ENCODE measurements at regions not wholly inside any gene's neighbourhood (a gene's known extent, or its start where the extent isn't known, plus 50 kb on each side); places are given as distances from the start of the nearest gene placed in this dataset.

DNA sequence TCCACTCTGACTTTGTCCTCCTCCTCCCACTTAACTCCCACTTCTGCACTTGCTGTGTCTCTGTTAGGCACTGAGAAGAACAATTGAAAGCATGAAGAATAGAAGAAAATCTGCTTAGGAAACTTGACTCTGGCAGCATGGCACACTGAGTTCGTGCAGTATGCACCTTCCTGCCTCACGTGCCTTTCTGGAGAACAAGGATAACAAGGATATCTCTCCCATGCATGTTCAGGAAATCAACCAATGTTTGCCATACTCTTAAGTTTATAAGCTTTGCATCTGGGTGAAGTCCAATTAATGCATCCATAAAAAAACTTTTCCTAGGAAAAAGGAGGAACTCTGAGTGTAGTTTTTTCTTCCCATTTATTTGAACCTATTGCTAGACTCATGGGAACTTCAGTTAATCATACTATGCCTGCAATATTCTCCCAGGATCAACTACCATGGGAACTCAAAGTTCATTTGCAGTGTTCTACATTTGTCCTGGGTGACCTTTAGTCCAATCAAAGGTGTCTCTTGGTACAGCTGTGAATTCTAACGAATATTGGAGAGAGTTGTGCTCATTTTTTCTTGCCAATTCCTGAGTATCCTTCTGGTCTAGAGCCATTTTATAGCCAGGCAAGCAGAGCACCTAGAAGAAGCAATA is 227.0 kb downstream of the ENC1 start:
- BruUV-seq (replicated peaks) = no TSS peak
- TF ChIP-seq, protein P1, sequence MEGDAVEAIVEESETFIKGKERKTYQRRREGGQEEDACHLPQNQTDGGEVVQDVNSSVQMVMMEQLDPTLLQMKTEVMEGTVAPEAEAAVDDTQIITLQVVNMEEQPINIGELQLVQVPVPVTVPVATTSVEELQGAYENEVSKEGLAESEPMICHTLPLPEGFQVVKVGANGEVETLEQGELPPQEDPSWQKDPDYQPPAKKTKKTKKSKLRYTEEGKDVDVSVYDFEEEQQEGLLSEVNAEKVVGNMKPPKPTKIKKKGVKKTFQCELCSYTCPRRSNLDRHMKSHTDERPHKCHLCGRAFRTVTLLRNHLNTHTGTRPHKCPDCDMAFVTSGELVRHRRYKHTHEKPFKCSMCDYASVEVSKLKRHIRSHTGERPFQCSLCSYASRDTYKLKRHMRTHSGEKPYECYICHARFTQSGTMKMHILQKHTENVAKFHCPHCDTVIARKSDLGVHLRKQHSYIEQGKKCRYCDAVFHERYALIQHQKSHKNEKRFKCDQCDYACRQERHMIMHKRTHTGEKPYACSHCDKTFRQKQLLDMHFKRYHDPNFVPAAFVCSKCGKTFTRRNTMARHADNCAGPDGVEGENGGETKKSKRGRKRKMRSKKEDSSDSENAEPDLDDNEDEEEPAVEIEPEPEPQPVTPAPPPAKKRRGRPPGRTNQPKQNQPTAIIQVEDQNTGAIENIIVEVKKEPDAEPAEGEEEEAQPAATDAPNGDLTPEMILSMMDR (IDR thresholded peaks at IDR 0.05; ENCODE audit: unreplicated experiment) = no peak
- Mint-ChIP-seq H3K36me3 (ENCODE audit: insufficient read depth, unreplicated experiment) (peaks cover 2% of the 10 kb centered on the region), H3K9me3 (ENCODE audit: low read depth, unreplicated experiment) (no peaks in the 10 kb centered on the region), H3K4me3 (ENCODE audit: low read depth, unreplicated experiment) (no peak overlapping the region), H3K27ac (ENCODE audit: unreplicated experiment) (no peak overlapping the region), H3K4me1 (ENCODE audit: low read depth, unreplicated experiment) (peaks cover 47% of the 10 kb centered on the region), H3K27me3 (ENCODE audit: unreplicated experiment) (no peaks in the 10 kb centered on the region)
- intact Hi-C loops (cut with micrococcal nuclease; ENCODE audit: unreplicated experiment) = no loop called here
- CTCF ChIA-PET = no interaction called here
- DNase-seq = no peak

DNA sequence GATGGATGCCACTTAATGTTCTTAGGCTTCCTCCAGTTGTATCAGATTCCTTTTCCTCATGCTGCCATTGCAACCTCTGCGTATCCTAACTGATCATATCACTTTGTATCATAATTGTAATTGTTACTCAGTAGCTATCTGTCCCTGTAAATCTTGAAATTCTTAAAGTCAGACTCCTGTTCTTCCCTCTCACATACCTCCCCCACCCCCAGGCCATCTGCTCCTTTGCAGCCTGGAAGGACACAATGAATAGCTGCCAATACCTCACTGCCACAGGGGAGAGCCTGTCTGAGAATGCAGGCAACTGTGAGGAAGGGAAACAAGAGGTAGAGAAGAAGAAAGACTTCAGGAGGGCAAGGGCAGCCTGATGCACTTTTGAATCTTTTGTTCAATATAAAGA is 228.5 kb downstream of the ENC1 start:
- DNase-seq = no peak
- peaks cover 56% of the 10 kb centered on the region for H3K4me1 Mint-ChIP-seq (ENCODE audit: low read depth, unreplicated experiment)
- peaks cover 9% of the 10 kb centered on the region for H3K36me3 Mint-ChIP-seq (ENCODE audit: insufficient read depth, unreplicated experiment)
- no peak overlapping the region for H3K4me3 Mint-ChIP-seq (ENCODE audit: low read depth, unreplicated experiment)
- intact Hi-C loops (cut with micrococcal nuclease; ENCODE audit: unreplicated experiment) = no loop called here
- no peaks in the 10 kb centered on the region for H3K9me3 Mint-ChIP-seq (ENCODE audit: low read depth, unreplicated experiment)
- TF ChIP-seq, protein P1 (IDR thresholded peaks at IDR 0.05; ENCODE audit: unreplicated experiment) = no peak
- CTCF ChIA-PET = interaction anchor here (1.1 to 1.7 kb wide), 2 partner anchors 12 to 228 kb away, joined by 3 to 4 read pairs; partner anchors contain the start of gene ENC1
- no peak overlapping the region for H3K27ac Mint-ChIP-seq (ENCODE audit: unreplicated experiment)
- no TSS peak for BruUV-seq (replicated peaks)
- no peaks in the 10 kb centered on the region for H3K27me3 Mint-ChIP-seq (ENCODE audit: unreplicated experiment)

DNA sequence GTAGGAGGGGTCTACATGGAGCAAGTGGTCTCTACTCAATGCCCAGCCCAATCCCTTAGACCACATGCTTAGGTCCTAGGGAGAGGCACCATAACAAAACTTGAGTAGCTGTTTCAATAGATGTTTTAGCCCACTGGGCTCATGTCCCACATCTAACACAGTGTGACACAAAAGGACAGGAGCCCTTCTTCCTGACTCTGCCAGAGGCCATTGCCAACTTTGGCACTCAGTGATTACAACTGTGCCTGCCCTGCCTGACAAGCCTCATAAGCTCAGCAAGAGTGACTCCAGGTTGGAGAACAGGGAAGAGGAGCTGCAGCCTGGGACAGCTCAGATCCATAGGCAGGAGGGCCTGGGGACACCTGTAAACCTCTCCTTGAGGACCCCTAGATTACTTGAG is 230.8 kb downstream of the ENC1 start:
- peaks cover 9% of the 10 kb centered on the region for H3K36me3 Mint-ChIP-seq (ENCODE audit: insufficient read depth, unreplicated experiment)
- H3K27me3 Mint-ChIP-seq (ENCODE audit: unreplicated experiment) = no peaks in the 10 kb centered on the region
- no peaks in the 10 kb centered on the region for H3K9me3 Mint-ChIP-seq (ENCODE audit: low read depth, unreplicated experiment)
- CTCF ChIA-PET = interaction anchor here (0.8 to 1.2 kb wide), 2 partner anchors 90 to 231 kb away, joined by 3 read pairs; partner anchors contain the start of gene ENC1
- H3K27ac Mint-ChIP-seq (ENCODE audit: unreplicated experiment) = peak overlapping the region; percentile 82
- TF ChIP-seq, protein P1 (IDR thresholded peaks at IDR 0.05; ENCODE audit: unreplicated experiment) = no peak
- H3K4me1 Mint-ChIP-seq (ENCODE audit: low read depth, unreplicated experiment) = peaks cover 54% of the 10 kb centered on the region
- no TSS peak for BruUV-seq (replicated peaks)
- intact Hi-C loops (cut with micrococcal nuclease; ENCODE audit: unreplicated experiment) = loop anchor here (2.0 to 5.0 kb wide), 3 partner anchors 15 to 231 kb away; partner anchors contain the start of gene ENC1
- H3K4me3 Mint-ChIP-seq (ENCODE audit: low read depth, unreplicated experiment) = no peak overlapping the region
- DNase-seq = no peak

DNA sequence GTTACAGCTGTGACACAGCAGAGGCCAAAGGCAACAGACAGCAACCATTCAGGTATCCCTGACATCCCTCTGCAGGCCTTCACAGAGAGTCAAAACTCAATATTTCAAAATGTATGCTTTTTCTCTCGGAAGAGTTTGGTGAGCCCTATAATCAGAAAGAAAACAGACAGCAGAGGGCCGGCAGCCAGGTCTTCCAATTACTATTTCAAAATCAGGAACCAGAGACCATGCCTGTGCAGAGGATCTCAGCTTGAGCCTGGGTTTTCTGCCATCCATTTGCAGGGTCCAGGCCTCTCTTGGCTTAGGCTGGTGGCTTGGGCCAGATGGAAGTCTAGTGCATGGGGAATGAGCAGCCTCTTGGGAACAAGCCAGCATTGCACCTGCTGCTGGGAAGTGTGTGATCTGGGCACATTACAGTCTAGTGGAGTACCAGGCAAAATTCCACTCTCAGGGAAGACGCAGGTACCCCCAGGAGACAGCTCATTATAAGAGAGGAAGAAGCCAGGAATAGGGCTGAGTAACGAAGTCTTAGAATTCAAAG is 231.3 kb downstream of the ENC1 start:
- Mint-ChIP-seq H3K4me3 (ENCODE audit: low read depth, unreplicated experiment) (no peak overlapping the region), H3K36me3 (ENCODE audit: insufficient read depth, unreplicated experiment) (peaks cover 9% of the 10 kb centered on the region), H3K4me1 (ENCODE audit: low read depth, unreplicated experiment) (peaks cover 54% of the 10 kb centered on the region), H3K9me3 (ENCODE audit: low read depth, unreplicated experiment) (no peaks in the 10 kb centered on the region), H3K27me3 (ENCODE audit: unreplicated experiment) (no peaks in the 10 kb centered on the region), H3K27ac (ENCODE audit: unreplicated experiment) (peak overlapping the region; percentile 82)
- BruUV-seq (replicated peaks) = no TSS peak
- TF ChIP-seq, protein P1 (IDR thresholded peaks at IDR 0.05; ENCODE audit: unreplicated experiment) = no peak
- intact Hi-C loops (cut with micrococcal nuclease; ENCODE audit: unreplicated experiment) = loop anchor here (2.0 to 5.0 kb wide), 3 partner anchors 16 to 232 kb away; partner anchors contain the start of gene ENC1
- DNase-seq = no peak
- CTCF ChIA-PET = interaction anchor here (0.8 to 1.2 kb wide), 2 partner anchors 91 to 231 kb away, joined by 3 read pairs; partner anchors contain the start of gene ENC1

Measured in Calu3 (cell line).